Ishikawa (cell line): ENCODE measurements at regions not wholly inside any gene's neighbourhood (a gene's known extent, or its start where the extent isn't known, plus 50 kb on each side); places are given as distances from the start of the nearest gene placed in this dataset.

ENCODE experiments used
- CEBPB ChIP-seq: IDR thresholded peaks from 2 replicates; pipeline ENCODE4 v1.6.1; 2012
- EGR1 ChIP-seq: IDR thresholded peaks from 2 replicates; pipeline ENCODE4 v1.6.1; 2012
- EP300 ChIP-seq: IDR thresholded peaks from 2 replicates; pipeline ENCODE4 v1.6.1; 2012; ENCODE audit warnings: borderline replicate concordance
- FOXM1 ChIP-seq: IDR thresholded peaks from 2 replicates; pipeline ENCODE4 v1.6.1; 2012; ENCODE audit warnings: low read depth, borderline replicate concordance
- MAX ChIP-seq: IDR thresholded peaks from 2 replicates; pipeline ENCODE4 v1.6.1; 2012
- NFIC ChIP-seq: IDR thresholded peaks from 2 replicates; pipeline ENCODE4 v1.6.1; 2012
- RAD21 ChIP-seq: IDR thresholded peaks from 2 replicates; pipeline ENCODE4 v1.6.1; 2012; ENCODE audit warnings: low read depth
- REST ChIP-seq: IDR thresholded peaks from 2 replicates; pipeline ENCODE4 v1.6.1; 2012; ENCODE audit warnings: low read depth, mild to moderate bottlenecking
- TAF1 ChIP-seq: IDR thresholded peaks from 2 replicates; pipeline ENCODE4 v1.6.1; 2012; ENCODE audit warnings: low read depth, mild to moderate bottlenecking
- TCF12 ChIP-seq: IDR thresholded peaks from 2 replicates; pipeline ENCODE4 v1.6.1; 2012; ENCODE audit warnings: low read depth
- TEAD4 ChIP-seq: IDR thresholded peaks from 2 replicates; pipeline ENCODE4 v1.6.1; 2012
- USF1 ChIP-seq: IDR thresholded peaks from 2 replicates; pipeline ENCODE4 v1.6.1; 2012
- YY1 ChIP-seq: IDR thresholded peaks from 2 replicates; pipeline ENCODE4 v1.6.1; 2012; ENCODE audit warnings: low read depth
- ZBTB7A ChIP-seq: IDR thresholded peaks from 2 replicates; pipeline ENCODE4 v1.6.1; 2012; ENCODE audit warnings: low read depth

GRCh38 chr1:106524631-106525030, 531.8 kb upstream of the PRMT6 start:
- TF ChIP-seq RAD21 (no peak), TAF1 (no peak), EGR1 (no peak), TCF12 (no peak), CEBPB (no peak), EP300 (no peak), USF1 (no peak), TEAD4 (no peak), REST (no peak), FOXM1 (no peak), NFIC (no peak), MAX (no peak), ZBTB7A (no peak), YY1 (no peak)
